Gastroesophageal sphincter (tissue), 3 donors: ENCODE measurements at regions not wholly inside any gene's neighbourhood (a gene's known extent, or its start where the extent isn't known, plus 50 kb on each side); places are given as distances from the start of the nearest gene placed in this dataset.

Experiments
- POLR2A ChIP-seq, 2 donors: fragments of 450-650 bp; IDR thresholded peaks; one replicate each; pipeline ENCODE4 v1.6.1; 2017; ENCODE audit warnings: antibody characterized with exemption in 2 of 2, mild to moderate bottlenecking in 2 of 2, moderate library complexity in 1 of 2
- TF ChIP-seq, protein P1 (sequence below), 4 experiments: fragments of 200-600 bp in 2 of 4; fragments of 450-650 bp in 2 of 4; sonication (generic) in 1 of 4; IDR thresholded peaks; one replicate each; pipeline ENCODE4 v1.5.1; 2017 to 2019; ENCODE audit warnings: antibody characterized with exemption in 4 of 4, mild to moderate bottlenecking in 2 of 4, moderate library complexity in 2 of 4

DNA sequence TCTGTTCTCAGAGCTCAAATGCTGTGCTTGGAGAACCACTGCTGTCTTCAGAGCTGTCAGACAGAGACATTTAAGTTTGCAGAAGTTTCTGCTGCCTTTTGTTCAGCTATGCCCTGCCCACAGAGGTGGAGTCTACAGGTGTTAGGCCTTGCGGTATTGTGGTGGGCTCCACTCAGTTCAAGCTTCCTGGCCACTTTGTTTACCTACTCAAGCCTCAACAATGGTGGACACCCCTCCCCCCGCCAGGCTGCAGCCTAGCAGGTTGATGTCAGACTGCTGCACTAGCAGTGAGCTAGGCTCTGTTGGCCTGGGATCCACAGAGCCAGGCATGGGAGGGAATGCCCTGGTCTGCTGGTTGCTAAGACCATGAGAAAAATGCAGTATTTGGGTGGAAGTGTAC is 323.8 kb downstream of the BCAT1 start:
- no peak for TF ChIP-seq POLR2A (IDR thresholded peaks at IDR 0.05)
- TF ChIP-seq, protein P1, sequence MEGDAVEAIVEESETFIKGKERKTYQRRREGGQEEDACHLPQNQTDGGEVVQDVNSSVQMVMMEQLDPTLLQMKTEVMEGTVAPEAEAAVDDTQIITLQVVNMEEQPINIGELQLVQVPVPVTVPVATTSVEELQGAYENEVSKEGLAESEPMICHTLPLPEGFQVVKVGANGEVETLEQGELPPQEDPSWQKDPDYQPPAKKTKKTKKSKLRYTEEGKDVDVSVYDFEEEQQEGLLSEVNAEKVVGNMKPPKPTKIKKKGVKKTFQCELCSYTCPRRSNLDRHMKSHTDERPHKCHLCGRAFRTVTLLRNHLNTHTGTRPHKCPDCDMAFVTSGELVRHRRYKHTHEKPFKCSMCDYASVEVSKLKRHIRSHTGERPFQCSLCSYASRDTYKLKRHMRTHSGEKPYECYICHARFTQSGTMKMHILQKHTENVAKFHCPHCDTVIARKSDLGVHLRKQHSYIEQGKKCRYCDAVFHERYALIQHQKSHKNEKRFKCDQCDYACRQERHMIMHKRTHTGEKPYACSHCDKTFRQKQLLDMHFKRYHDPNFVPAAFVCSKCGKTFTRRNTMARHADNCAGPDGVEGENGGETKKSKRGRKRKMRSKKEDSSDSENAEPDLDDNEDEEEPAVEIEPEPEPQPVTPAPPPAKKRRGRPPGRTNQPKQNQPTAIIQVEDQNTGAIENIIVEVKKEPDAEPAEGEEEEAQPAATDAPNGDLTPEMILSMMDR (IDR thresholded peaks at IDR 0.05): no peak
